ENCODE measurements at regions not wholly inside any gene's neighbourhood (a gene's known extent, or its start where the extent isn't known, plus 50 kb on each side); places are given as distances from the start of the nearest gene placed in this dataset.

DNA sequence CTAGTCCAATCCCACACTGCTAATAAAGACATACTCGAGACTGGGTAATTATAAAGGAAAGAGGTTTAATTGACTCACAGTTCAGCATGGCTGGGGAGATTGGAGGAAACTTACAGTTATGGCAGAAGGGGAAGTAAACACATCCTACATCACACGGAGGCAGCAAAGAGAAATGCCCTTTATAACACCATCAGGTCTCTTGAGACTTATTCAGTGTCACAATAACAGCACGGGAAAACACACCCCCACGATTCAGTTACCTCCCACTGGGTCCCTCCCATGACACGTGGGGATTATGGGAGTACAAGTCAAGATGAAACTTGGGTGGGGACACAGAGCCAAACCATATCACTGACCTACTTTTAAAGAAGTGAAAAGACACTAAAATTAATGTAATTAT, 1130.4 kb upstream of the SLC10A2 start:
- TF ChIP-seq, protein P1, sequence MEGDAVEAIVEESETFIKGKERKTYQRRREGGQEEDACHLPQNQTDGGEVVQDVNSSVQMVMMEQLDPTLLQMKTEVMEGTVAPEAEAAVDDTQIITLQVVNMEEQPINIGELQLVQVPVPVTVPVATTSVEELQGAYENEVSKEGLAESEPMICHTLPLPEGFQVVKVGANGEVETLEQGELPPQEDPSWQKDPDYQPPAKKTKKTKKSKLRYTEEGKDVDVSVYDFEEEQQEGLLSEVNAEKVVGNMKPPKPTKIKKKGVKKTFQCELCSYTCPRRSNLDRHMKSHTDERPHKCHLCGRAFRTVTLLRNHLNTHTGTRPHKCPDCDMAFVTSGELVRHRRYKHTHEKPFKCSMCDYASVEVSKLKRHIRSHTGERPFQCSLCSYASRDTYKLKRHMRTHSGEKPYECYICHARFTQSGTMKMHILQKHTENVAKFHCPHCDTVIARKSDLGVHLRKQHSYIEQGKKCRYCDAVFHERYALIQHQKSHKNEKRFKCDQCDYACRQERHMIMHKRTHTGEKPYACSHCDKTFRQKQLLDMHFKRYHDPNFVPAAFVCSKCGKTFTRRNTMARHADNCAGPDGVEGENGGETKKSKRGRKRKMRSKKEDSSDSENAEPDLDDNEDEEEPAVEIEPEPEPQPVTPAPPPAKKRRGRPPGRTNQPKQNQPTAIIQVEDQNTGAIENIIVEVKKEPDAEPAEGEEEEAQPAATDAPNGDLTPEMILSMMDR (IDR thresholded peaks at IDR 0.05; ENCODE audit: unreplicated experiment in 3 of 3), result no peak
- no peaks in the 10 kb centered on the region for H3K36me3 Mint-ChIP-seq (ENCODE audit: low read depth)
- no peaks in the 10 kb centered on the region for H3K27me3 Mint-ChIP-seq (ENCODE audit: low read depth)
- H3K27ac Mint-ChIP-seq, result no peak overlapping the region
- H3K4me1 Mint-ChIP-seq, result peaks cover 8% of the 10 kb centered on the region
- no peak overlapping the region for H3K4me3 Mint-ChIP-seq
- peaks cover 3% of the 10 kb centered on the region for H3K9me3 Mint-ChIP-seq

DNA sequence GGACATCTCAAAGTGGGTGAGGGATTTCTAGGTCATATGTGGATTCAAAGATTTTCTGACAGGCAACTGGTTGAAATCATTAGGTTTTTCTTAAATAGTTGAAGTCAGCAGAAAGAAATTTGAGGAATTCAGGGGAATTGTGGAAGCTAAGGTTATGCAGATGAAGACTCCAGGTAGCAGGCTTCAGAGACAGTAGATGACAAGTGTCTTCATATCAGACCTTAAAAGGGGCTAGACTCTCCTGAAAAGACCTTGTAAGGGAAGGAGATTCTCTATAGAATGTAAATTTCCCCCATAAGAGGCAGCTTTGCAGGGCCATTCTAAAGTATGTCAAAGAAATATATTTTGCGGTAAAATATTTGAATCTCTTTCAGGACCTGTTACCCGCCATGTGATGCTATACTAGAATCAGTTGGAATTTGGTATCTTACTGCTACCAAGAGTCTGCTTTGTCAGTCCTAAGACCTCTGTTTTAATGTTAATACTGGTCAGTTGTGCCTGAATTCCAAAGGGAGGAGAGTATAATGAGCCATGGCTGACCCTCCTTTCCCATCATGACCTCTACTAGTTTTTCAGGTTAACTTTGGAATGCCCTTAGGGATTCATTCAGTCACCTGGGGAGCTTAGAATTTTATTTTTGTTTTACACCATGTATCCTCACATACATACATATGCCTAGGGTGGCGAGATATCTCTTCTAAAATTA, 1115.5 kb upstream of the SLC10A2 start:
- Mint-ChIP-seq H3K4me1 (no peaks in the 10 kb centered on the region), H3K9me3 (peaks cover 14% of the 10 kb centered on the region), H3K4me3 (no peak overlapping the region), H3K27ac (no peak overlapping the region), H3K27me3 (ENCODE audit: low read depth) (peaks cover 3% of the 10 kb centered on the region), H3K36me3 (ENCODE audit: low read depth) (no peaks in the 10 kb centered on the region)
- TF ChIP-seq, protein P1 (IDR thresholded peaks at IDR 0.05; ENCODE audit: unreplicated experiment in 3 of 3), result no peak

DNA sequence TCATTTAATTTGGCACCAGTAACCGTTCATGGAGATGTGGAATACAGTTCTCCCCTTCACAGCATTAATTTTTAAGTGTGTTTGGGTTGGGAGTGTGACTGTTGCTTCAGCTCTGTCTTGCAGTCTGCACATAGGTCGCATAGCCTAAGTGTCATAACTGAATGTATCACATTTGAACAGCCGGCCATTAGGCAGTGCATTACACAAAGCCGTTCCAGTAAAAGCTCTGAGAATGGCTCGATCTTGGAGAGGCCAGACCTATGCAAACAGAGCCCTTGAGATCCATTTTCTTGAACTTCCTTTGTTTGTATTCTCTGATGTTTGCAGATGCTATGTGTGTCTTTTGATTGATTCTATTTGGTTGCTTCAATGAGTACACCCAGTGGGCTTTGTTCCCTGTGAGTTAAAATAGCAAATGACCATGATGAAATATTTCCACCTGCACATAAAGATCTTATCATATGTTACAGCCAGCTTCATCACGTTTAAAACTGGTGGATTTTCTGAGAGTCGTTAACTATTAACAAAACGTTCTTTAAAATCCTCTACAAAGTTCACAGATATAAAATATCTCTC, 1104.9 kb upstream of the SLC10A2 start:
- Mint-ChIP-seq H3K27ac (peak overlapping the region in 1 of 3 experiments; percentile 49), H3K27me3 (ENCODE audit: low read depth) (no peaks in the 10 kb centered on the region), H3K9me3 (no peaks in the 10 kb centered on the region), H3K36me3 (ENCODE audit: low read depth) (no peaks in the 10 kb centered on the region), H3K4me1 (no peaks in the 10 kb centered on the region), H3K4me3 (no peak overlapping the region)
- TF ChIP-seq, protein P1 (IDR thresholded peaks at IDR 0.05; ENCODE audit: unreplicated experiment in 3 of 3), result no peak

DNA sequence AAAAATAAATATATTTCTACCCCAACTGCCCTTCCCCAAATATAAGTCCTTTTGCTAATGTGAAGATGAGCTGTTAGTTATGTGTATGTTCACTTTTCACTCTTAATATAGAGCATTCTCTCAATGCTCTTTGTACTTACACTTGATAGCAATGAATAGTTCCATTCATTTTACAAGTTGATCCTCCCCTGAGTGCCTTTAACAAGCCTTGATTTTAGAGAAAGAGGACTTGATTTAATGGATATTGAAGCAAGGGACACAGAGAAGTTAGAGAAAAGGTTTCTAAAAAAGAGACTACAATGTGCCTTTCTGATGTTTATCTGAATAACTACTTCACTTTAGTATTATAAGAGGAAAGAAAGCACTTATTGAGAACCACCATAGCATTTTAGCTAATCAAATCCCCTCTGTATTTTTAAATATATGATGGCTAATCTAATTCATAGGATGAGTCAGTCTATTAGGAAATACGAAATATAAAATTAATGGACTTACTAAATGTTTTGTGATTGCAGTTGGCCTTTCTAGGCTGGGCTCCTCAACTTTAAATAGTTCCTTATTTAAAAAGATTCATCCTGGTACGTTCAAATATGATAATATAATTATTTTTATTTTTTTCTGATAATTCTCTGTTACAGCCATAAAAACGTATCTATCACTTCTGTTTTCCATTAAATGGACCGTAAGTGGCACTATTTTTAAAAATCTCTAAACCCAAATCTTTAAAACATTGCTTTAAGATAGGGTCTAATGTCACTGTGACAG, 1097.8 kb upstream of the SLC10A2 start:
- H3K4me1 Mint-ChIP-seq, result peaks cover 3% of the 10 kb centered on the region
- no peak overlapping the region for H3K27ac Mint-ChIP-seq
- H3K36me3 Mint-ChIP-seq (ENCODE audit: low read depth), result no peaks in the 10 kb centered on the region
- TF ChIP-seq, protein P1 (IDR thresholded peaks at IDR 0.05; ENCODE audit: unreplicated experiment in 3 of 3), result no peak
- no peaks in the 10 kb centered on the region for H3K27me3 Mint-ChIP-seq (ENCODE audit: low read depth)
- H3K4me3 Mint-ChIP-seq, result no peak overlapping the region
- peaks cover 3% of the 10 kb centered on the region for H3K9me3 Mint-ChIP-seq

DNA sequence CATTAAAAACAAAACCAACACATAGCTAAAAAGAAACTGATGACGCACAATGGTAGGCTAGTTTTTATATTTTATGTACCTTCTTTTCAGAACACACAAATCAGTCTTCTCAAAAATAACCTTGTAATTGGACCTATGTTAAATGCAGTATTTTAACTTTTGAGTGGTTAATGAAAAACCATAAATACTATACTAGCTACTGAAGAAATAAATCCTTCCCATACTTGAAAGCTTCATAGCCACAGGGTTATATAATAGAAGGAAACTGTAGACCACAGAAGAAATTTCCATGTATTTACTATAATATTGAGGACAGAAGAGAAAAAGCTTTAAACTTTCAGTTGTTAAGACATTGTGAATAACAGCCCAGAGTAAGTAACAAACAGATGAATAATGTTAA, 1094.3 kb upstream of the SLC10A2 start:
- Mint-ChIP-seq H3K4me1 (peaks cover 3% of the 10 kb centered on the region), H3K27ac (no peak overlapping the region), H3K36me3 (ENCODE audit: low read depth) (no peaks in the 10 kb centered on the region), H3K27me3 (ENCODE audit: low read depth) (no peaks in the 10 kb centered on the region), H3K9me3 (peaks cover 3% of the 10 kb centered on the region), H3K4me3 (no peak overlapping the region)
- TF ChIP-seq, protein P1 (IDR thresholded peaks at IDR 0.05; ENCODE audit: unreplicated experiment in 3 of 3), result no peak
